Left ventricle myocardium inferior (tissue), 1 donor: ENCODE measurements at regions not wholly inside any gene's neighbourhood (a gene's known extent, or its start where the extent isn't known, plus 50 kb on each side); places are given as distances from the start of the nearest gene placed in this dataset.

Experiments
- DNase-seq: peaks from one replicate; pipeline ENCODE4 v3.0.0-alpha.2; 2020
- H3K27ac ChIP-seq: fragments of 200-600 bp; replicated peaks from 2 replicates; pipeline ENCODE4 v1.8.0; 2021
- H3K27me3 ChIP-seq: fragments of 200-600 bp; 2 replicates; pipeline ENCODE4 v1.8.0; 2021; ENCODE audit warnings: low read depth
- H3K36me3 ChIP-seq: fragments of 200-600 bp; 2 replicates; pipeline ENCODE4 v1.8.0; 2021
- H3K4me1 ChIP-seq: fragments of 200-600 bp; 2 replicates; pipeline ENCODE4 v1.8.0; 2021
- H3K4me3 ChIP-seq: fragments of 200-600 bp; 2 replicates; pipeline ENCODE4 v1.8.0; 2021; ENCODE audit warnings: mild to moderate bottlenecking, moderate library complexity
- H3K9me3 ChIP-seq: fragments of 200-600 bp; replicated peaks from 2 replicates; pipeline ENCODE4 v1.8.0; 2021
- intact Hi-C: fragments of 100-400 bp; cut with micrococcal nuclease; formaldehyde crosslinking; loops from one replicate; pipeline ENCODE4 v1.11.0; 2022
- TF ChIP-seq, protein P1 (sequence below): fragments of 200-600 bp; IDR thresholded peaks from 2 replicates; pipeline ENCODE4 v1.8.0; 2021; ENCODE audit warnings: antibody characterized with exemption, mild to moderate bottlenecking, borderline replicate concordance
- donor health status: DM: no; HTN: yes; CAD: no; lungs with severe emphysema.

DNA sequence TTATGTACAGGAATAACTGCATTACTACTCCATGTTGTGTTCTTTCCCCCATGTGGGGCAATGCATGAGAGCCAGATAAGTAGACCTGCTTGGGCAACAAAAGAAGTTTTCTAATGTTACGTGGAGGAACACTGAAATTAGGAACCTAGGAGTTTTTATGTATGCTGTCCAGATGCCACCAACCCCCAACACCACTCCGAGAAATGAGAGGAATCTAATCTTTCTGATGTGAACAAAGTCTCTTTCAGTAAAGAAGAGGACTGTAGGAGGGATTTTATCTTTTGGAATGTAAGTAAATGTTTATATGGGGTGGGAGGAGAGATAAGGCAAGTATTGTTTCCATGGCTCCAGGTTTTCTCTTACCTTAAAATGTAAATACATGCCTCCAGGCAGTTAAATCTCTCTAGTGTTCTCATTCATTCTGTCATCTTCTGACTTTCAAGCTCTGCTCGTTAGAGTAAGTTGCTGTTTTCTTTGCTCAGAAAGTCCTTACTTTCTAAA, 820.6 kb downstream of the PCDH17 start:
- DNase-seq = no peak
- TF ChIP-seq, protein P1, sequence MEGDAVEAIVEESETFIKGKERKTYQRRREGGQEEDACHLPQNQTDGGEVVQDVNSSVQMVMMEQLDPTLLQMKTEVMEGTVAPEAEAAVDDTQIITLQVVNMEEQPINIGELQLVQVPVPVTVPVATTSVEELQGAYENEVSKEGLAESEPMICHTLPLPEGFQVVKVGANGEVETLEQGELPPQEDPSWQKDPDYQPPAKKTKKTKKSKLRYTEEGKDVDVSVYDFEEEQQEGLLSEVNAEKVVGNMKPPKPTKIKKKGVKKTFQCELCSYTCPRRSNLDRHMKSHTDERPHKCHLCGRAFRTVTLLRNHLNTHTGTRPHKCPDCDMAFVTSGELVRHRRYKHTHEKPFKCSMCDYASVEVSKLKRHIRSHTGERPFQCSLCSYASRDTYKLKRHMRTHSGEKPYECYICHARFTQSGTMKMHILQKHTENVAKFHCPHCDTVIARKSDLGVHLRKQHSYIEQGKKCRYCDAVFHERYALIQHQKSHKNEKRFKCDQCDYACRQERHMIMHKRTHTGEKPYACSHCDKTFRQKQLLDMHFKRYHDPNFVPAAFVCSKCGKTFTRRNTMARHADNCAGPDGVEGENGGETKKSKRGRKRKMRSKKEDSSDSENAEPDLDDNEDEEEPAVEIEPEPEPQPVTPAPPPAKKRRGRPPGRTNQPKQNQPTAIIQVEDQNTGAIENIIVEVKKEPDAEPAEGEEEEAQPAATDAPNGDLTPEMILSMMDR = no peak
- intact Hi-C loops = no loop called here
- Histone ChIP-seq H3K36me3 (no peaks in the 10 kb centered on the region), H3K27ac (no peak overlapping the region), H3K4me1 (no peaks in the 10 kb centered on the region), H3K4me3 (no peak overlapping the region), H3K27me3 (no peaks in the 10 kb centered on the region), H3K9me3 (peaks cover 16% of the 10 kb centered on the region)

DNA sequence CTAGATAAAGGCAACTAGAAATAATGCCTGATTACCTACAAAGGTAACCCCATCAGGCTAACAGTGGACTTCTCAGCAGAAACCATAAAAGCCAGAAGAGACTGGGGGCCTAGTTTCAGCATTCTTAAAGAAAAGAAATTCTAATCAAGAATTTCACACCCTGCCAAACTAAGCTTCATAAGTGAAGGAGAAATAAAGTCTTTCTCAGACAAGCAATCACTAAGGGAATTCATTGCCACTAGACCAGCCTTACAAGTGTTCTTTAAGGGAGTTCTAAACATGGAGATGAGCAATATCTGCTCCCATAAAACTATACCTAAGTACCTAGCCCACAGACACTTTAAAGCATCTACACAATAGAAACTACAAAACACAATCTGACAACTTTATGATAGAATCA, 823.5 kb downstream of the PCDH17 start:
- Histone ChIP-seq H3K27me3 (no peaks in the 10 kb centered on the region), H3K36me3 (no peaks in the 10 kb centered on the region), H3K27ac (no peak overlapping the region), H3K4me3 (no peak overlapping the region), H3K9me3 (peaks cover 20% of the 10 kb centered on the region), H3K4me1 (no peaks in the 10 kb centered on the region)
- DNase-seq = no peak
- intact Hi-C loops = loop anchor here (5.0 kb wide), 1 partner anchor 578 kb away; no protein-coding TSS in a partner anchor
- TF ChIP-seq, protein P1 = no peak

DNA sequence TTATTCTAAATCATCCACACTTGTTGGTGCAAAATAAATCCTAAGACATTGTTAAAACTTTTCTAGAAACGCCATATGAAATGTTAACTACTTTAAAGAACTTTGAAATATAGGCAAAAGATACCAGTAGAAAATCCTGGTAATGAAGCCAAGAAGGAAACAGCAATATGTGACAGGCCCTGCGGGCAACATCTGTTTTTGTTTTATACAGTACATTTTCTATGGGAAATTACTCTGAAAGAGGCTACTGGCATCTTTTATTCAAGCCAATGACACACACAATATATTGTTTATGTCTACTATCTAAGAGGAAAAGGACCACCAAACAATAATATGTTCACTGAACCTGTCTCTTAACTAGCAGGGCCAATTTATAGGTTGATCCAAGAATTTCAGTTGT, 829.7 kb downstream of the PCDH17 start:
- Histone ChIP-seq H3K27me3 (no peaks in the 10 kb centered on the region), H3K9me3 (peaks cover 4% of the 10 kb centered on the region), H3K4me1 (no peaks in the 10 kb centered on the region), H3K4me3 (no peak overlapping the region), H3K36me3 (no peaks in the 10 kb centered on the region), H3K27ac (no peak overlapping the region)
- DNase-seq = no peak
- TF ChIP-seq, protein P1 = no peak
- intact Hi-C loops = no loop called here

DNA sequence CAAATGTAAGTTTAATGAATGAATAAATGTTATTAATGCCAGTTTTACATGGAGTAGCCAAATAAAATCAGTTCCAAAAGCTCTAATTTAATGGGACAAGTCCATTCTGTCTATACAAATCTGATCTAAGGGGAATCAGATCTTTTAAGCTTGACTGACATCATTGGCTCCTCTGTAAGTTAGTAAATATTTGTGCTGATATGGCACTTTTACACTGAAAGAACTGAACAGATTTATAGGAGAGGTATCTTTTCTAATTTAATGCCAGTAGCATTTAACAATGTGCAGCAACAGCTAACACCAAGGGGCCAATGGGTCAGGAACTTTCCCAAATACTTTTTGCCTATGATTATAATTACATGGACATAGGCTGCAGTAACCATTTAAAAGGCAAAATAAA, 832.3 kb downstream of the PCDH17 start:
- TF ChIP-seq, protein P1 = no peak
- no peak for DNase-seq
- no peak overlapping the region for H3K27ac ChIP-seq
- no peaks in the 10 kb centered on the region for H3K9me3 ChIP-seq
- no peaks in the 10 kb centered on the region for H3K36me3 ChIP-seq
- intact Hi-C loops = no loop called here
- no peaks in the 10 kb centered on the region for H3K27me3 ChIP-seq
- no peaks in the 10 kb centered on the region for H3K4me1 ChIP-seq
- H3K4me3 ChIP-seq = no peak overlapping the region

DNA sequence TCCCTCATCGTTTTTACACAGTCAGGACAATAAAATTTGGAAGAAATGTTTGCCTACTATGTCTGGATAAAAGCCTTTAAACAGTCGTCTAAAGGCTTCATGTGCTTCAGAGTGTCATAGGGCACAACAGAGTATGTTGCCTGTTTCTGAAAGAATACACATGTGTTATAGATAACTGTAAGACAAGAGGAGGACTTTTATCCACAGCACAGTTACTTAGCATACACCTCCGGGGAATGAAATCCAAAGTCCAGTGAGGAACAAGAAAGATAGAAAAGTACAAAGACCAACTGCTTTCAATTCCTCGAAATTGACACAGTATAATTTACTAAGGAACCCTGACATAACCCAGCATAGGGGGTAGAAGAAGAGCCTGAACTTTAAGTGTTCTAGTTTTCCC, 835.6 kb downstream of the PCDH17 start:
- no peak for DNase-seq
- no peaks in the 10 kb centered on the region for H3K4me1 ChIP-seq
- H3K4me3 ChIP-seq = no peak overlapping the region
- TF ChIP-seq, protein P1 = no peak
- no peaks in the 10 kb centered on the region for H3K27me3 ChIP-seq
- intact Hi-C loops = no loop called here
- no peak overlapping the region for H3K27ac ChIP-seq
- H3K9me3 ChIP-seq = no peaks in the 10 kb centered on the region
- H3K36me3 ChIP-seq = no peaks in the 10 kb centered on the region

DNA sequence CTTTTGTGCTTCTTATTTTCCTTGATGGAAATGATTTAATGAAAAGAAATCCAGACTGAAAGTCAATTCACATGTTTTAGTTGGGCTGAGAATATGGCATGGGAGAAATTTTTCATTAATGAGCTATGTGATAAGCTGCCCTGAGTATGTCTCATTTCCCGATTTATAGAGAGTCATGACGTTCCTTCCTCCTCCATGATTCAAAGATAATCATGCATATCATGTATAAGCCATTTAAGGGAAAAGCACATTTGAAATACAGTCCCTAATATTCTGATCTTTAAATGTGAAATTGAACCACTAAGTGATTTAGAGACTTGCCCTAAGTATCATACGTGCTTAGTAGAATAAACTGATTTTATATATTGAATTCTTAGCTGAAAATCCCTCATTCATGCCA, 840.9 kb downstream of the PCDH17 start:
- no peaks in the 10 kb centered on the region for H3K9me3 ChIP-seq
- H3K27ac ChIP-seq = no peak overlapping the region
- intact Hi-C loops = no loop called here
- no peak for DNase-seq
- H3K4me1 ChIP-seq = no peaks in the 10 kb centered on the region
- TF ChIP-seq, protein P1 = no peak
- no peaks in the 10 kb centered on the region for H3K36me3 ChIP-seq
- no peak overlapping the region for H3K4me3 ChIP-seq
- no peaks in the 10 kb centered on the region for H3K27me3 ChIP-seq
